AG20443 (cell line): ENCODE measurements at regions not wholly inside any gene's neighbourhood (a gene's known extent, or its start where the extent isn't known, plus 50 kb on each side); places are given as distances from the start of the nearest gene placed in this dataset.

Experiments used
- DNase-seq: peaks from one replicate; pipeline ENCODE4 v3.0.0; 2012; ENCODE audit warnings: low spot score, mixed read lengths

- no peak for DNase-seq
Observed at GRCh38 chr12:125889742-125890141, 824.5 kb downstream of the AACS start.

- DNase-seq: no peak
Observed at GRCh38 chr12:125890366-125890905, 825.2 kb downstream of the AACS start.

- DNase-seq: no peak
Observed at GRCh38 chr12:125890971-125891370, 825.7 kb downstream of the AACS start.

GRCh38 chr12:125892276-125892675 is 827.0 kb downstream of the AACS start:
- DNase-seq: no peak

GRCh38 chr12:125902991-125903390 is 837.8 kb downstream of the AACS start:
- no peak for DNase-seq

- no peak for DNase-seq
Observed at GRCh38 chr12:125907351-125907750, 842.1 kb downstream of the AACS start.

- no peak for DNase-seq
Observed at GRCh38 chr12:125919856-125920470, 854.7 kb downstream of the AACS start.

GRCh38 chr12:125922330-125922729 is 857.1 kb downstream of the AACS start:
- DNase-seq: no peak

GRCh38 chr12:125936502-125936901 is 871.3 kb downstream of the AACS start:
- no peak for DNase-seq

- no peak for DNase-seq
Observed at GRCh38 chr12:125944446-125944845, 879.2 kb downstream of the AACS start.

- DNase-seq: no peak
Observed at GRCh38 chr12:125949471-125949870, 884.2 kb downstream of the AACS start.

- no peak for DNase-seq
Observed at GRCh38 chr12:125954362-125954761, 889.1 kb downstream of the AACS start.

- DNase-seq: no peak
Observed at GRCh38 chr12:125956186-125956585, 891.0 kb downstream of the AACS start.

GRCh38 chr12:125966641-125967040 is 901.4 kb downstream of the AACS start:
- no peak for DNase-seq

- no peak for DNase-seq
Observed at GRCh38 chr12:125968413-125968812, 903.2 kb downstream of the AACS start.

- DNase-seq: no peak
Observed at GRCh38 chr12:125971981-125972380, 906.7 kb downstream of the AACS start.

- DNase-seq: no peak
Observed at GRCh38 chr12:125978286-125978685, 913.1 kb downstream of the AACS start.

GRCh38 chr12:125981610-125982253 is 916.5 kb downstream of the AACS start:
- DNase-seq: no peak

- DNase-seq: no peak
Observed at GRCh38 chr12:125983094-125983783, 918.0 kb downstream of the AACS start.

GRCh38 chr12:125983784-125984500 is 918.7 kb downstream of the AACS start:
- no peak for DNase-seq

GRCh38 chr12:125988545-125988944 is 923.3 kb downstream of the AACS start:
- no peak for DNase-seq

GRCh38 chr12:125989696-125990095 is 924.5 kb downstream of the AACS start:
- no peak for DNase-seq
